Fibroblast of lung (primary cell): ENCODE measurements at regions not wholly inside any gene's neighbourhood (a gene's known extent, or its start where the extent isn't known, plus 50 kb on each side); places are given as distances from the start of the nearest gene placed in this dataset.

ENCODE experiments used
- EZH2 ChIP-seq: IDR thresholded peaks from 2 replicates; pipeline ENCODE4 v1.5.1; 2012; ENCODE audit warnings: low read length, control low read depth, mild to moderate bottlenecking; ENCODE audit errors: missing control alignments
- TF ChIP-seq, protein P1 (sequence below), 2 donors: IDR thresholded peaks in 1 of 2; conservative IDR thresholded peaks in 1 of 2; 1 replicate in 1 of 2; 2 replicates in 1 of 2; pipeline ENCODE4 v1.5.1; 2011 to 2012; ENCODE audit warnings: low read length in 2 of 2, control low read depth in 1 of 2, inconsistent platforms in 1 of 2, low read depth in 1 of 2, mild to moderate bottlenecking in 1 of 2

DNA sequence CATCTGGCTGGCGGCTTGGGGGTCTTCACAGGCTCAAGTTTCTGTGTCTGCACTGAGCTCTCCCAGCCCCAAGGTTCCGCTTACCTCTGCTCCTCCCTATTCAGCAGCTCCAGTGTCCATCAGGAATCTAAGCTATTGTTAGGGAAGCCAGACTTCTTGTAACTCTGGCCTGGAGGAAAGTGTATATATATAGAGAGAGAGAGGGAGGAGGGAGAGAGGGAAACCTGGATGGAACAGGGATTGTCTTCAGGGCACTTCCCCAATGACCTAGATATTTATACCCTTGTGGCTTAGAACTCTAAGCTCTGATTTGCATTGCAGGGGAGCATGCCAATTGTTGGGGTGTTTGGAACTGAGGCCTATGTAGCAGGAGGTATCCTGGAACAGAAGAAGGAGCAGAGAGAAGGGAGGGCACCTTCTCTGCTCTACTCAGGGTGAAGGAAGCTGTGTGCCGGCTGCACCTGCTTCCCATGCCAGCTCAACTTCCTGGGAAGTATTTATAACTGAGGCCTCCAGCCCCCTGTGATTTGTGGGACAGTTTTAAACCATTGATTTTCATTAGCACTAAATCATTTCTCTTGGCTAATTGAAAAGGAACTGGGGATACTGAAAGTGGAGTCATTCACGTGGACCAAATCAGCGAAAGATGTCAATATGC is 70.9 kb downstream of the NAV1 start:
- TF ChIP-seq, protein P1, sequence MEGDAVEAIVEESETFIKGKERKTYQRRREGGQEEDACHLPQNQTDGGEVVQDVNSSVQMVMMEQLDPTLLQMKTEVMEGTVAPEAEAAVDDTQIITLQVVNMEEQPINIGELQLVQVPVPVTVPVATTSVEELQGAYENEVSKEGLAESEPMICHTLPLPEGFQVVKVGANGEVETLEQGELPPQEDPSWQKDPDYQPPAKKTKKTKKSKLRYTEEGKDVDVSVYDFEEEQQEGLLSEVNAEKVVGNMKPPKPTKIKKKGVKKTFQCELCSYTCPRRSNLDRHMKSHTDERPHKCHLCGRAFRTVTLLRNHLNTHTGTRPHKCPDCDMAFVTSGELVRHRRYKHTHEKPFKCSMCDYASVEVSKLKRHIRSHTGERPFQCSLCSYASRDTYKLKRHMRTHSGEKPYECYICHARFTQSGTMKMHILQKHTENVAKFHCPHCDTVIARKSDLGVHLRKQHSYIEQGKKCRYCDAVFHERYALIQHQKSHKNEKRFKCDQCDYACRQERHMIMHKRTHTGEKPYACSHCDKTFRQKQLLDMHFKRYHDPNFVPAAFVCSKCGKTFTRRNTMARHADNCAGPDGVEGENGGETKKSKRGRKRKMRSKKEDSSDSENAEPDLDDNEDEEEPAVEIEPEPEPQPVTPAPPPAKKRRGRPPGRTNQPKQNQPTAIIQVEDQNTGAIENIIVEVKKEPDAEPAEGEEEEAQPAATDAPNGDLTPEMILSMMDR (conservative IDR thresholded peaks at IDR 0.05 in 1 of 2, IDR thresholded peaks at IDR 0.05 in 1 of 2; ENCODE audit: low read depth in 1 of 2, low read length in 2 of 2): no peak
- TF ChIP-seq EZH2: no peak
